ENCODE measurements at regions not wholly inside any gene's neighbourhood (a gene's known extent, or its start where the extent isn't known, plus 50 kb on each side); places are given as distances from the start of the nearest gene placed in this dataset.

GRCh38 chr5:171701100-171701541 is 84.5 kb upstream of the SMIM23 start:
- no peaks in the 10 kb centered on the region for H3K36me3 ChIP-seq (ENCODE audit: control insufficient read depth, insufficient read depth, low read length)
- H3K27me3 Mint-ChIP-seq (ENCODE audit: low read depth in 2 of 2): peaks cover 9 to 18% of the 10 kb centered on the region in 2 donors
- intact Hi-C loops (cut with micrococcal nuclease): no loop called here
- 89% methylated on average over 10 of the region's 10 CpGs for WGBS (ENCODE audit: insufficient coverage)
- DNase-seq (no peak), ATAC-seq (no peak)
- no peak overlapping the region for H3K4me3 Mint-ChIP-seq
- no peaks in the 10 kb centered on the region for H3K9me3 ChIP-seq (ENCODE audit: control insufficient read depth, insufficient read depth, low read length)
- no peak overlapping the region for H3K27ac Mint-ChIP-seq
- no peak for TF ChIP-seq CTCF (IDR thresholded peaks at IDR 0.05)
- no peak overlapping the region for H3K27ac ChIP-seq (ENCODE audit: low read length)
- no peaks in the 10 kb centered on the region for H3K27me3 ChIP-seq (ENCODE audit: control insufficient read depth, insufficient read depth, low read length)
- no peak overlapping the region for H3K4me3 ChIP-seq (ENCODE audit: low read length)
- no peaks in the 10 kb centered on the region for H3K9me3 Mint-ChIP-seq
- H3K36me3 Mint-ChIP-seq: no peaks in the 10 kb centered on the region
- H3K4me1 Mint-ChIP-seq: no peaks in the 10 kb centered on the region
- no peaks in the 10 kb centered on the region for H3K4me1 ChIP-seq (ENCODE audit: control insufficient read depth, insufficient read depth, low read length)

- Histone ChIP-seq H3K27ac (ENCODE audit: low read length) (no peak overlapping the region), H3K4me3 (ENCODE audit: low read length) (no peak overlapping the region), H3K27me3 (ENCODE audit: control insufficient read depth, insufficient read depth, low read length) (no peaks in the 10 kb centered on the region), H3K9me3 (ENCODE audit: control insufficient read depth, insufficient read depth, low read length) (no peaks in the 10 kb centered on the region), H3K4me1 (ENCODE audit: control insufficient read depth, insufficient read depth, low read length) (no peaks in the 10 kb centered on the region), H3K36me3 (ENCODE audit: control insufficient read depth, insufficient read depth, low read length) (no peaks in the 10 kb centered on the region)
- WGBS (ENCODE audit: insufficient coverage): 83% methylated on average over 13 of the region's 13 CpGs
- ATAC-seq (no peak), DNase-seq (no peak)
- Mint-ChIP-seq H3K4me1 (no peaks in the 10 kb centered on the region), H3K4me3 (no peak overlapping the region), H3K27me3 (ENCODE audit: low read depth in 2 of 2) (peaks cover 9 to 18% of the 10 kb centered on the region in 2 donors), H3K9me3 (no peaks in the 10 kb centered on the region), H3K27ac (no peak overlapping the region), H3K36me3 (no peaks in the 10 kb centered on the region)
- intact Hi-C loops (cut with micrococcal nuclease): no loop called here
- TF ChIP-seq CTCF (IDR thresholded peaks at IDR 0.05): no peak
These were observed 83.4 kb upstream of the SMIM23 start for GRCh38 chr5:171702135-171702770.

GRCh38 chr5:171703146-171703545 is 82.5 kb upstream of the SMIM23 start:
- H3K27me3 Mint-ChIP-seq (ENCODE audit: low read depth in 2 of 2): peaks cover 9 to 18% of the 10 kb centered on the region in 2 donors
- WGBS (ENCODE audit: insufficient coverage): 83% methylated on average over 11 of the region's 11 CpGs
- no peak overlapping the region for H3K4me3 Mint-ChIP-seq
- no peaks in the 10 kb centered on the region for H3K36me3 Mint-ChIP-seq
- no peaks in the 10 kb centered on the region for H3K4me1 Mint-ChIP-seq
- no peak overlapping the region for H3K27ac Mint-ChIP-seq
- intact Hi-C loops (cut with micrococcal nuclease): no loop called here
- Histone ChIP-seq H3K4me1 (ENCODE audit: control insufficient read depth, insufficient read depth, low read length) (no peaks in the 10 kb centered on the region), H3K36me3 (ENCODE audit: control insufficient read depth, insufficient read depth, low read length) (no peaks in the 10 kb centered on the region), H3K27me3 (ENCODE audit: control insufficient read depth, insufficient read depth, low read length) (no peaks in the 10 kb centered on the region), H3K9me3 (ENCODE audit: control insufficient read depth, insufficient read depth, low read length) (no peaks in the 10 kb centered on the region), H3K27ac (ENCODE audit: low read length) (no peak overlapping the region), H3K4me3 (ENCODE audit: low read length) (no peak overlapping the region)
- TF ChIP-seq CTCF (IDR thresholded peaks at IDR 0.05): no peak
- ATAC-seq: no peak
- no peaks in the 10 kb centered on the region for H3K9me3 Mint-ChIP-seq
- no peak for DNase-seq

GRCh38 chr5:171705036-171705435 is 80.6 kb upstream of the SMIM23 start:
- Histone ChIP-seq H3K4me1 (ENCODE audit: control insufficient read depth, insufficient read depth, low read length) (no peaks in the 10 kb centered on the region), H3K4me3 (ENCODE audit: low read length) (no peak overlapping the region), H3K27me3 (ENCODE audit: control insufficient read depth, insufficient read depth, low read length) (no peaks in the 10 kb centered on the region), H3K27ac (ENCODE audit: low read length) (no peak overlapping the region), H3K9me3 (ENCODE audit: control insufficient read depth, insufficient read depth, low read length) (no peaks in the 10 kb centered on the region), H3K36me3 (ENCODE audit: control insufficient read depth, insufficient read depth, low read length) (no peaks in the 10 kb centered on the region)
- Mint-ChIP-seq H3K27ac (no peak overlapping the region), H3K4me1 (no peaks in the 10 kb centered on the region), H3K27me3 (ENCODE audit: low read depth in 2 of 2) (peaks cover 12 to 18% of the 10 kb centered on the region in 2 donors), H3K36me3 (no peaks in the 10 kb centered on the region), H3K4me3 (no peak overlapping the region), H3K9me3 (no peaks in the 10 kb centered on the region)
- intact Hi-C loops (cut with micrococcal nuclease): no loop called here
- no peak for TF ChIP-seq CTCF (IDR thresholded peaks at IDR 0.05)
- no peak for ATAC-seq
- no peak for DNase-seq
- 91% methylated on average over 6 of the region's 6 CpGs for WGBS (ENCODE audit: insufficient coverage)
